ENCODE measurements at regions not wholly inside any gene's neighbourhood (a gene's known extent, or its start where the extent isn't known, plus 50 kb on each side); places are given as distances from the start of the nearest gene placed in this dataset.

DNA sequence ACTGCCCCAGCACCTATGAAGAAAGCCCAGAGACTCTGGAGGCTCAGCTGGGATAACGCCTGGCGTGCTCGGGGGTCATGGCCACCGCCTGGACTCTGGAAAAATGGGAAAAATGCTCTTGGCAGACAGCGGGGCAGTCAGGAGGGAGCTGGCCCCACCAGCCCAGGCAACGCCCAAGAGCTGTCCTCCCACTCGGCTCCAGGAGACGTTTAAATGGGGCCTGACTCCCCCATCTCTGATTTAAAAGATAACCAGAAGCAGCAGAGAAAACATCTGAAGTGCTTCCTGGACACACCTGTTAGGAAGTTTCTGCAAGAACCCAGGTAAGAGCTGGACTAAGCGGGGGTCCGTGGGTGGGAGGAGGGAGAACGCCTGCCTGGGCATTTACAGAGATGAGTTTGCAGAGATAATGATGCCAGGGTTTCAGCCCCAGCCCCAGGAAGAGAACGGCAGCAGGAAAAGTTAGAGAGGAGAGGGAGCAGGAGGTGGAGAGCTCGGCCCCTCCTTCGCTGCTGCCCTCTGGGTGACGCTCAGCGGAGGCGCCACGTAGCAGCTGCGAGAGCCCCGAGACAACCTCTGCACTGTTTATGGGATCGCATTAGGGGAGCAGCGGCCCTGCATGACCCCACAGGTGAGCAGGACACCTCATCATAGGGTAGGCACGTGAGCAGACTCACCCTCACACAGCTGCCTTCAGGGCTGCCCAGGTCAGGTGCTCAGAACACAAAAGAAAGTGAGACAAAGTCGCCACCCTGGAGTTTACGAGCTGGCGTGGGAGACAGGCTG, 83.5 kb upstream of the INSIG1 start:
- H3K4me3 ChIP-seq (ENCODE audit: low read depth, low read length): no peak overlapping the region

DNA sequence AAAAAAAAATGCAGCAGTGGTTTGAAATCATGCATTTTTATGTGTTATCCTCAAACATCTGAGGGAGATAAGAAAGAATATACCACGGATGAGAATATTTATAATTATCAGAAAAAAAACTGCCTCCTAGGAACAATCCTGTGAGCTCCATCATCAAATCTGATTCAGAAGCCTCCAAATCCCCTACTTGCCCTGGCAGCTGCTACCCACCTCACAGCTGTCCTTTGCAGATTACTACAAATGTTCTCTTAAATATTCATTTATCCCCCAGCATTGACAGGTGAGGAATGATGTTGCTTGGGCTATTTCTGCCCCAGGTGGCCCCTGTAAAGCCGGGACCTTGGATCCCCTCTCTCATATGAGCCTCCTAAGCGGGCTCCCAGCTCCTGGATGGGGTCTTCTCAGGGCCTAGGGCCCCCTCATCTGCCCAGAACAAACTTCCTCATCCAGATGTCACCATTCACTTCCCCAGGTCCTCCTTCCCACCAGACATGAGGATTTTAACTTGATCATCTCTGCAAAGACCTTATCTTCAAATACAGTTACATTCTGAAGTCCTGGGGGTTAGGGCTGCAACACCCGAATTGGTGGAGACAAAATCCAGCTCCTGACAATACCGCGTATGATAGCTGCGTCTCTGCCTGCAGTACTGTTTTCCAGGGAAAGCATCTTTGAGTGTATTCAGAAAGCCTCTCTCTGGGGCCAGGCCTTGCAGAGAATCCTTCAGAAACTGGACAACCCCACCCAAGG, 81.9 kb upstream of the INSIG1 start:
- H3K4me3 ChIP-seq (ENCODE audit: low read depth, low read length): no peak overlapping the region

DNA sequence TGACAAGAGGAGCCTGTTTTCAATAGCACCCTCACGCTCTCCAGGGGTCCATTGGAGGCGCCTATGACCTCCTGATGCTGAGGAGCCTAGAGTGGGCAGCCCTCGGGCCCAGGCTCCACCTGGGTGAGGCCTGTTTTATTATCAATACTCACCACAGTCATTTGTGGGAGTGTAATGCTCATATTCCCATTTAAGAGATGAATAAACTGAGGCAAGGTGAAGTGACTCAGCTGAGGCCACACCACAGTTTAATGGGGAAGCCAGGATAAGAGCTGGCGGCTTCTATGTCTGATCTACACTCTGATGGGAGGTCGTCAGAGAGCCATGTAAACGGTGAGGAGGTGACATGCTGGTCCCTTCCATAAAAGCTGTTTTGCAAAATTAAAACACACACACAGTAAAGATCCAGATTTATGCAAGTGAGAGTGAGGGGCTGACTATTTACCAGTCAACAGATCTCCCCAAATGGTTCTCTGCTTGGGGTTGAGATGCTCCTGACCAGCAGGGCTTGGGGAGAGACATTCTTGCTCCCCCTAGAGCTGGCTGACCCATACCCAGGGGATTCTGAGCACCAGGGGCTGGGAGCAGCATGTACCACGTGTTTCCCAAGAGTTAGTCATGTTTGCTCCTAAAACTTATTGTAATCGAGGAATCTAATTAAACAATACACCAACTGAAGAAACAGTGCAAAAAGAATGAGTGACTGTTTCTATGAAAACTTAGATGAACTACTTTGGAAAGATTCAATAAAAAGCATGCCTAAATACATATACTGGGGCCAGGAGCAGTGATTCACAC, 81.0 kb upstream of the INSIG1 start:
- H3K4me3 ChIP-seq (ENCODE audit: low read depth, low read length): no peak overlapping the region

DNA sequence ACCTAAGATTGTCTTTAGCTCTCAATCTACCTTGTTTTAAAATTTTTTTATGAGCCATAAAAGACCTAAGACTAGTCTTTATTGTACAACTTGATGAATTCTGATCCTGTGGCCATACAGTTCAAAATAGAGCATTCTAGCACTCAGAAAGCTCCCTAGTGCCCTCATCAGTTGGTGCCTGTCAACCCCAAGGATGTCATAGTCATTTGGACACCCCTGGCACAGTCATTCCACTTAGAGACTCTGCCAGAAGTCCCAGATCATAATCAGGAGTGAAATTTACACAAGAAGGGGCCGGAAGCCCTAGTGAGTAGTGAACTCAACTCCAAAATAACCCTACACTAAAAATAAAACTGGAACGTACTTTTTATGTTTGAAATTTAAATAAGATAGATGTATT, 80.0 kb upstream of the INSIG1 start:
- H3K4me3 ChIP-seq (ENCODE audit: low read depth, low read length): no peak overlapping the region

DNA sequence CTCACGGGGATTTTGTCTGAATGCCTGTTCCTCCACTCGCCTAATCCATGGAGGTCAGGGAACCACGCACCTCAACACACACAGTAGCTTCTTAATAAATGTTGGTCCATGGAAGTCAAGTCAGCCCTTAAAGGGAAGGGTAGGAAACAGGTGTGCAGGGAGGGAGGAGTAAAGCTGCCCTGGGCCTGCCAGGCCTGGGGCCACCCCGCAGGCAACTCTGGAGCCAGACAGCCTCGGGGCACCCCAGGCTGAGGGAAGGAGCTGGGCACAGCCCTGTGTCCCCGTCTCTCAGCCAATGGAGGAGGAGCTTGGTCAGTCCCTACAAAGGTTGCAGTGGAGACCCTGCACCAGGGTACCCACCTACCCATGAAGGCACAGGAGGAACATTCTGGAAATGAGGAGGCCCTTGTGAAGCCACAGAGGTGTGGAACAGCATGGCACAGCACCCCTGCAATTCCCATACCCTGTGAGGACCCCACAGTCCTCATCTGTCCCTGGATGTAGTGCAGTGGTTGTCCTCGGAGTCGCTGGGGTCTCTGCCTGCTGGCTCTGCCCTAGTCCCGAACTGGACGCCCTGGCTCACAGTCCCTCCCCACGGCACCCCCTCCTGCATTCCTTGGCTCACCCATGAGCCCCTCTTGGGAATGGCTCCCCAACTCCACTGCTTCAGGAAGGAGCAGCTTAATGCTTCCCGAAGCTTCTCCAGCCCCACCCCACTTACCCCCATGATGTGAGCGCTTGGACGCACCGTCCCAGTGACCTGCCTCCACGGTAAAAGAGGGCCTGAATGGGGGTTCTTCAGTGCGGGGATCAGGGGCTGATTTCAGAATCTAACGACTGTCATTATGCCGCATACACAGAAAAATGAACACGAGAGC, 79.2 kb upstream of the INSIG1 start:
- H3K4me3 ChIP-seq (ENCODE audit: low read depth, low read length): no peak overlapping the region

DNA sequence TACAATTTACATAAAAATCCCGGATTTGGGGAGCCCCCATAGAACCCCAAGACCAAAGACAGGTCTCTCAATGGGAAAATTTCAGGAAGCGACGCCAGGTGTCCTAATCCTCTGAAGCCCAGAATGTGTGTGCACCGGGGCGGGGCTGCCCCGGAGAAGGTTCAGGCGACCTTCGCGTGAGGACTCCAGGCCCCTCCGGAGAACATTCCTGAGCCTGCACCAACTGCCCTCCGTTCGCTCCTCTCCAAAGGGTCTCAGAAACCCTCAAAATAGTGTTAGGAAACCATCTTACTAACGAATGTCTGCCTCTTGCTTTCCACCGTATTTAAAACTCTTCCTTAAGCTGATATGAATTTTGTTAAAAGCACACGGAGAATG, 78.5 kb upstream of the INSIG1 start:
- H3K4me3 ChIP-seq (ENCODE audit: low read depth, low read length): no peak overlapping the region

DNA sequence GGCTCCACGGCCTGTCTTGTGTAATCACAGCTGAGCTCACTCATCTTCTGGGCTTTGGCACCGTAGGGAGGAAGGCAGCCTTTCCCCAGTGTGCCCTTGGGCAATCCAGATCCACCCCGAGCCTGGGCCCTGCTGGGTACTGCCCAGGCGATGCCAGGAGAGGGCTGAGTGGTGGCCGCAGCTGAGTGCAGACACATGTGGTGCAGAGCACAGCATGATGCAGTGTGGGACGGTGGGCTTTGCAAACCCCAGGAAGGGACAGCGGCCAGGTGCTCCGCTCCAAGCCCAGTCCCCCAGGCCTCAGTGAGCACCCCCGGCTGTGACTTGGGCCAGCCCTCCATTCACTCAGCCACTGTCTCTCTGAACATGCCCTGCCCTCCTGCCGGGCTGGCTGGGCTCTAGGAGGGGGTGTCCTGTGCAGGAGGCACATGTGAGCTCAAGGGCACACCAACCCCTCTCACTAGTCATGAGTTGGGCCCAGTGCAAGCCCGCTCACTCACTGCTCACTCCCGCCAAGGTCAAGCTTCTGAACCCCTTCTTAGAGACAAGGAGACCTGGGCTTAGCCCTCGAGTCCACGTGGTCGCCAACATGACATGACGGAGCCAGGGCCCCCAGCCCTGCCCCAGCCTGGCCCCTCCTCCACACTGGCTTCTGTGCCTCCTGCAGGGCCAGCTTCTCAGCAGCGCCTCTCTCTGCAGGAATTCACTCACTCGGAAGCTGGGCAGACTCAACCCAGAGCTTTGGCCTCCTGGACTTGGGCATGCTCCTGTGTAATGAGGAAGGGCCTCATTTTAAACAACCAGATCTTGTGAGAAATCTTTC, 77.5 kb upstream of the INSIG1 start:
- H3K4me3 ChIP-seq (ENCODE audit: low read depth, low read length): no peak overlapping the region

DNA sequence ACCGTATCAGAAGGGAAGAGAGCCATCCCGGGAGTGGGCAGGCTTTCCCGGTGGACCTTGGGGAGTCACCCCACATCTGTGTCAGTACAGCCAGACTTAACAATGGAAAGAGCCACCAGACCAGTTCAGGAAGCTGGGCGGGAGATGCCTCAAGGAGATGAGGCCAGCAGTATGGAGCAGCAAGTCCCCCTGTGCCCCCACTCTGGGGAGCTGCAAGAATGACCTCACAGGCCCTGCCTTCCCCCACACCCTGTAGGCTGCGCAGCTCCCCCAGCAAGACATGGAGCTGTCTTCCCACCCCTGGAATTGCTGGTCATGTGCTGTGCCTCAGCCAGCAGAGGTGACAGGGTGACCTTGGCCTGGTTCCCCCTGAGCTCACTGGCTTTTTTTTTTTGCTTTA, 76.8 kb upstream of the INSIG1 start:
- H3K4me3 ChIP-seq (ENCODE audit: low read depth, low read length): peak overlapping the region; percentile 4

DNA sequence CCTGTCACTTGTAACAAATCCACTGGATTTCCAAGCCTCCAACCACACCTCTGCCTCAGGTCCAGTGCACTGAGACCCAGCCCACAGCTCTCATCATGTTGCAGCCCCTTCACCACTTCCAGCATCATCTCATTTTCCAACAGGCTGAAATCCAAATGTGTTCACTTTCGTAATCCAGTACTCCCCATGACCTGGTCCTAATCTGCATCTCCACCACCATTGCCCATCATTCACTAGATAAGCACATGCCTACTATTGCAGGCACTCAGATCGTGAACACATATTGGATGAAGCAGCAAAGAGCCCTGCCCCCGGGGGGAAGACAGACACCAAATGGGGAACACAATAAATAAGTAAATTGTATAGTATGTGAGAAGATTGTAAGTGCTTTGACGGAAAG, 76.1 kb upstream of the INSIG1 start:
- no peak overlapping the region for H3K4me3 ChIP-seq (ENCODE audit: low read depth, low read length)

DNA sequence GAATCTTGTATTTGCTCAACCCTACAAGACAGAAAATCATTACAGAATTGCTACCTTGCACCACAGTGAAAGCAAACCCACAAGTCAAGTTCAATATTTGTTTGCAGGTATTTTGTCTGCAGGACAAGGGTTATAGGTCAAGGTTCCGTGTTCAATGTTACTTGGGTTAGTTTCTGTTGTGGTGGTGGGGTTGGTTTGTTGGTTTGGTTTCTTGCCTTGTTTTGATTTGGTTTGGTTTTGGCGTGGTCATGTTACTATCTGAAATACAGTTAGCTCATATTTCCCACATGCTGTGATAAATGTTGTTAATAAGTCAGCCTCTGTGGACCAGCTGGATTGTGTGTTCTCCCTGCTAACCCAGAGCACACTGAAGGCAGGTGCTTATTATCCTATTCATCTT, 75.6 kb upstream of the INSIG1 start:
- no peak overlapping the region for H3K4me3 ChIP-seq (ENCODE audit: low read depth, low read length)

DNA sequence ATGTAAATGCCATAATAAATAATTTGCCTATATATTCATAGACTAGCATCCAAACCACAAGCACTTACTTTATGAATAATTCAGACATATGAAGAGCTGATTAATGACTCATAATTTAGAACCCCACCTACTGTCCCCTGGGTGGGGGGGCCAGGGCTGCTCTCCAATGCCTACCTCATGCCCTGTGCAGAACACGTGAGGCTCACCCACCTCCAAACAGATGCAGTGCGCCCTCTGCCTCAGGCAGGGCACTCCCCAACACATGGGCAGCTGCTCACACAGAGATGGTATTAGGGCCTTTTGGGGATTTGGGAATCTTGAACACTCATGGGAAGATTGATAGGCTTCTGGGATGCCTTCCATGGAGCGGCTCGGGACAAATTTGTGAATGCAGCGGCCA, 75.1 kb upstream of the INSIG1 start:
- no peak overlapping the region for H3K4me3 ChIP-seq (ENCODE audit: low read depth, low read length)

DNA sequence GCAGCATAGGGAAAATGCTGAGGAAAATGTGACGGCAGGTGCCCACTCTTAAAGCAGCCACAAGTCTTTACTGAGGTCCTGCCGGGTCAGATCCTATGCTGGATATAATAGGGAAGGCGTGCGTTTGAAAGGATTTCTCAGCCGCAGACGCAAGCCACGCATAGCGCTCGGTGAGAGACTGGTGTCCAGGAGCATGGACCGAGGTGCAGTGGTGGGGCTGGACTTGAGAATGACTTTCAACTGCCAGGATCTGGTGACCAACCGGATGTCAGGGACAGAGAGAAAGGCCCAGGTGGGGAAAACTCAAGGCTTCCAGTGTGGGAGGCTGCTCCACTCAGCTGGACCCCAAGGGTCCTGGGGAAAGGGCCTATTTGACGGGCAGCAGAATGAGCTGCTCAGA, 74.7 kb upstream of the INSIG1 start:
- no peak overlapping the region for H3K4me3 ChIP-seq (ENCODE audit: low read depth, low read length)

DNA sequence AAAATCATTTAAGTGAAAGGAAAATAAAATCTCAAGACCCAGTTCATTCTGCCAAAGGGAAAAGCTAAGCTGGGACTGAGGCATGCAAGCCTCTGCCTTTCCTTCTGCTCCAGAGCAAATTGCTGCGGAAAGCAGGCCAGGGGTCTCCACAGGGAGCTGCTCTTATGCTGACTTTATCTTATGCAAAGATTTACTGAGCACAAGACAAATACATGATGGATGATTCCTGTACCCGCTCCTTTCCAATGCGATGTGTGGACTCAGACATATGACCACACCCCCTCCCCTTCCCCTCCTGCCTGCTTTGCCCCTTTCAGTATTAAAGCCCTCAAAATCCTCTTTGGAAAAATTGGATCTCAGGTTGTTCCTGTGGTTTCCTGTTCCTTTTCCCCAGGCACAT, 74.2 kb upstream of the INSIG1 start:
- H3K4me3 ChIP-seq (ENCODE audit: low read depth, low read length): no peak overlapping the region

DNA sequence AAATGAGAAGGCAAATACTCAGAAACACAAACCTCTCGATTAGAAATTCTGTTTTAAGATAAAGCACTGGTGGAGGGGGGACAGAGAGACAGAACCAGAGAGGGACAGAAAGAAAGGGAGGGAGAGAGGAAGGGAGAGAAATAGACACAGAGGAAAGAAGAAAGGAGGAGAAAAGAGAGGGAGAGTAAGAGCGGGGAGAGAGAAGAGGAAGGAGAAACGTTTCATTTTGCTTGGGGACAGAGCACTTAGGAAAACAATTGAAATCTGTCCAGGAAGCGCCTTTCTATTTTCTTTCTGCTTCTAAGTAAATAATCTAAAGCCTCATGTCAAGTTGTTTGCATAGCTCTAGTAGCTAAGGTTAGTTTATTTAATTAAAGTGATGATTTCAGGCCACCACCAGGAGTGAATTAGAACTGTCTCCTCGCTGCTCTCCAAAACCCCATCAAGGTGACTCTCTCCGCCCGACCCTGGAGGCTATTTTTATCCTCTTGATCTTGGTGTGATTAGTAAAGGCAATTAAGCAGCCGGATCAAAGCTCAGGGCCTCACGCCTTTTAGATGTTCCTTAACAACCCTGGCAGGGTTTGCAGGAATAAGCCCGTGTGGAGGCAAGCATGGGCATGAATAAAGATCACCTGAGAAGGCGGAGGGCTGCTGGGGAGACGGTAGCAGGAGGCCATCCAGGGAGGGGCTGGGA, 73.4 kb upstream of the INSIG1 start:
- no peak overlapping the region for H3K4me3 ChIP-seq (ENCODE audit: low read depth, low read length)

DNA sequence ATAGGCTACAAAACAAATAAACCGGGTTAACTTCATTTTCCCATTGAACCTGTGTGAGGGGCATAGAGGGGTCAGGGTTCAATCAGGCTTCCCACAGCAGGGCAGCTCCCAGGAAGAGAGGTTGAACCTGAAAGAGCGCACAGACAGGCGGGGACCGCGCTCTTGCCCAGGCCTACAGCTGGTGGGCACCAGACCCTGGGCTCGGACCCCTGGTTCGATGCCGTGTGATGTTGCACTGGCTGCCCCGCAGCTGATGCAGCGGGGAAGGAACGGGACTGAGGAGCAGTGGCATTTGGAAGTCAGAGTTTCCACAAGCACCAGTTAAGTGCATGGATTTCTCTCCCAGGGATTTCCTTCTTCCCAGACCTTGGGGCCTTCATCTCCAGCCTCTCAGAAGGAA, 72.6 kb upstream of the INSIG1 start:
- H3K4me3 ChIP-seq (ENCODE audit: low read depth, low read length): no peak overlapping the region

DNA sequence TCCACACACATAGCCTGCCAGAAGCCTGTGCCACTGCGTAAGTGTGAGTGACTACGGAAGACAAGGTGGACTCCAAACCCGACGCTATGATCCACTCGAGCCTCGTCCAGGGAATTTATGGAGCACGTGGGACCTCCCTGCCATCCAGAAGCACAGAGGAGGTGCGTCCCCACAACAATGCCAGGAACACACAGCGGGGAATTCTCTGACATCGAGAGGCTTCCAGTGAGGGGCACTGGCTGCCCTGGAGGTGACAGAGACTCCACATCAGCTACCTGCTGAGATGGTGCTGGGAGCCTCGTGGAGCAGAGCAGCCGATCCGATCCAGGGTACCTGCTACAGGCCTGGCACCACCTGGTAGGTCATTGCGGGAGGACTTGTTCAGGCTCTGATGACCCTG, 72.2 kb upstream of the INSIG1 start:
- no peak overlapping the region for H3K4me3 ChIP-seq (ENCODE audit: low read depth, low read length)

DNA sequence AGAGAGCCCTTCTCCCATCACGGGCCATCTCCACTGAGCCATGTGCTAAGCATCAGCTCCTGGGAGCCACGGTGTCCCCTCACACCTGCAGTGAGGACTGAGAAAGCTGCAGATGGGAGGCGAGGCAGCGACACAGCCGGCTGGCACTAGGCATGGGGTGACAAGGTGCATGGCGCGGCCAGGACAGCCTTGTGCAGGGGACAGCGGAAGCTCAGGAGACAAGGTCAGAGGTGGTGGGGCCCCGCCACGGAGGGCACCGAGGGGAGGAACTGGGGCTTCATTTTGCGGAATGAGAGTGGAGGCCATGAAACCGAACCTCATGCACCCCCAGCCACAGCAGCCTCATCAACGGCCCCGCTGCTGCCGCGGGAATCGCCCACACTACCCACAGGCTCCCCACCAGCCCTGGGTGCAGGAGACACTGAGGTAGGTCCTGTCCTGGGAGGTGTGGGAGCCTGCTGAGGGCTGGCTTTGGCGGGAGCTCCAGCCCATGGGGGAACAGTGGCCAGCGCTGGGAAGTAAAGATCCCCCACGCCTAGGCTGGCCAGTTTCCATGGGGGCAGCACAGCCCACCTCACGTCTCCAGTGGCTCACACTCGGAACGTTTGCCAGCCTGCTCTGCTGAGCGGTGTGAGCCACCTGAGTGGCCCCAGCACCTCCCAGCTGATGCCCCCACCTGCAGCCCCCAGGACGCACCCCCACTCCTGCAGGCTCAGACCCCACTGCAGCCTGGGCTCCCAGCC, 71.2 kb upstream of the INSIG1 start:
- no peak overlapping the region for H3K4me3 ChIP-seq (ENCODE audit: low read depth, low read length)

DNA sequence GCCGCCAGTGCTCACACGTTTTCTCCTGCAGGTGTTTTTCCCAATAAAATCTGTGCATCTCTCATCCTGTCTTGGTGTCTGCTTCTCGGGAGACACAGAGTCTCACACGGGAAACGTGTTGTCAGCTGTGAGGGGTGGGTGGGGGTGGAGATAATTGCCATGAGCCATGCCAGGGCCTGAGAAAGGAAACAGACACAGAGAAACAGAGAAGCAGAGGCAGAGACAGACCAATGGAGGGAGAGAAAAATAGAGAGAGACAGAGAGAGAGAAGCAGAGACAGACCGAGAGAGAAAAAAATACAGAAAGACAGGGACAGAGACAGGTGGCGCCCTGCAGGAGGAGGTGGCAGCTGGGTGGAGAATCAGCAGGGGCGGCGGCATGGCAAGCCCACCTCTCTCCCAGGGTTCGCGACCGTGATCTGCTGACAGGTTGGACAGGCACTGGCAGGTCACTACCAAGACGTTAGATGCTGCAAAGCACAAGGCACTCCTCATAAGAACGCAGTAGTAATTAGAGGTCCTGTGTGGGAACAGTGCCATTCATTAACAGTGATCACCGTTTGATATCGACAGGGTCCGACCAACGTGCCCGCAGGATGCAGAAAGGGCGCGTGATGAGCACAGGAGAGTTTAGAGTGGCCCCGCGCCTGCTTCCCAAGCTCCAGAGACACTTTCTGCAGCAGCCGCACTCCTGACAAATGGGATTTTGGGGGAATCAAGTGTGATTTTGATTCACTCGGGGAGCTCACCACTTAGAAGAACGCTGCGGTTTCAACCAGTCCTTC, 70.5 kb upstream of the INSIG1 start:
- no peak overlapping the region for H3K4me3 ChIP-seq (ENCODE audit: low read depth, low read length)

Measured in iPS-11a (cell line).